Esophagus squamous epithelium (tissue), 4 donors: ENCODE measurements at regions not wholly inside any gene's neighbourhood (a gene's known extent, or its start where the extent isn't known, plus 50 kb on each side); places are given as distances from the start of the nearest gene placed in this dataset.

Experiments used
- POLR2A ChIP-seq, 4 donors: fragments of 450-650 bp; IDR thresholded peaks; one replicate each; pipeline ENCODE4 v1.6.1; 2017; ENCODE audit warnings: antibody characterized with exemption in 4 of 4, mild to moderate bottlenecking in 4 of 4, moderate library complexity in 3 of 4
- TF ChIP-seq, protein P1 (sequence below), 6 experiments: fragments of 450-650 bp in 4 of 6; fragments of 200-600 bp in 2 of 6; sonication (generic) in 2 of 6; IDR thresholded peaks; one replicate each; pipeline ENCODE4 v1.5.1; 2016 to 2019; ENCODE audit warnings: antibody characterized with exemption in 6 of 6, mild to moderate bottlenecking in 4 of 6, moderate library complexity in 4 of 6

DNA sequence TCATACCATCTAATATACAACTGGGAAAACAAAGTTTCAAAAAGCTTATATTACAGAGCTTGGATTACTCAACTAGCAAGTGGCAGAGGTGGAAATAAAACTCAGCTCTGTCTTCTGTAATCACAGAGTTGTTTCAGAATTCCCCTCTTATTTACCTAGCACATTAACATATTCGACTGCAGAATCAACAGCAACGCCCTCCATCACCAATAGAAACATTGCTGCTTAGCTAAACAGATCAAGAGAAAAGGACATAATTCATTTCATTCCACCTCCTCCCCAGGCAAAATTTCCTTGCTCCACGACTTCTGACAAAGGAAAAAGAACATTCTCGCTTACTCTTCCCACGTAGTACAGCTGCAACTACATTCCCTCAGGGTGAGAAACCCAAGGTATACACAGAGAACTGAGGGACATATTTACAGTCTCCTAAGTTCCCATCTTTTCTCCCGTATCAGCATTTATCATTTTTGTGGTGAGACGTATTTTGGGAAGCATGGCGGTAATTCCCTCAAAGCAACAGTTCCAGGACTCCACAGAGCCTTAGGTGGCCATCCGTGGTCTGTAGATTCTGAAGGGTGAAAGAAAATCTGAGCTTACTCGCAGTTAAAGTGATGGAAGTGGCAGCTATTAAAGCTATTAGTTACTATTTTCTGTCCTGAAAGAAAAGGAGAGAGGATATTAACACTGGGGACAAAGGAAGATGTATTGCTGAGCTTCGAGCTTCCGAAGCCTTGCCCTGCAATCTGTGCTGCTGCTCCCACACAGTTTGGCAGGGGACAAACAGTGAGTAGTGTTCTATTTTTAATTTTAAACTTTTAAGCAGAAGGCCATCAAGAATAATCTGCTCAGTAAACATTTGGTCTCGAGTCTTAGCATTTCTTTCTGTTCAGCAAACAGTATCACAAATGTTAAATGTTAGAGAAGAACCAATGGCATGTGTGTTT, 1296.2 kb downstream of the CDH8 start:
- TF ChIP-seq, protein P1, sequence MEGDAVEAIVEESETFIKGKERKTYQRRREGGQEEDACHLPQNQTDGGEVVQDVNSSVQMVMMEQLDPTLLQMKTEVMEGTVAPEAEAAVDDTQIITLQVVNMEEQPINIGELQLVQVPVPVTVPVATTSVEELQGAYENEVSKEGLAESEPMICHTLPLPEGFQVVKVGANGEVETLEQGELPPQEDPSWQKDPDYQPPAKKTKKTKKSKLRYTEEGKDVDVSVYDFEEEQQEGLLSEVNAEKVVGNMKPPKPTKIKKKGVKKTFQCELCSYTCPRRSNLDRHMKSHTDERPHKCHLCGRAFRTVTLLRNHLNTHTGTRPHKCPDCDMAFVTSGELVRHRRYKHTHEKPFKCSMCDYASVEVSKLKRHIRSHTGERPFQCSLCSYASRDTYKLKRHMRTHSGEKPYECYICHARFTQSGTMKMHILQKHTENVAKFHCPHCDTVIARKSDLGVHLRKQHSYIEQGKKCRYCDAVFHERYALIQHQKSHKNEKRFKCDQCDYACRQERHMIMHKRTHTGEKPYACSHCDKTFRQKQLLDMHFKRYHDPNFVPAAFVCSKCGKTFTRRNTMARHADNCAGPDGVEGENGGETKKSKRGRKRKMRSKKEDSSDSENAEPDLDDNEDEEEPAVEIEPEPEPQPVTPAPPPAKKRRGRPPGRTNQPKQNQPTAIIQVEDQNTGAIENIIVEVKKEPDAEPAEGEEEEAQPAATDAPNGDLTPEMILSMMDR (IDR thresholded peaks at IDR 0.05): no peak
- no peak for TF ChIP-seq POLR2A (IDR thresholded peaks at IDR 0.05)
